Peyer's patch (tissue), 4 donors: ENCODE measurements at regions not wholly inside any gene's neighbourhood (a gene's known extent, or its start where the extent isn't known, plus 50 kb on each side); places are given as distances from the start of the nearest gene placed in this dataset.

ENCODE experiments used
- CTCF ChIP-seq, 6 experiments: fragments of 450-650 bp in 4 of 6; fragments of 200-600 bp in 2 of 6; sonication (generic) in 1 of 6; IDR thresholded peaks; one replicate each; pipeline ENCODE4 v1.5.1; 2017 to 2019; ENCODE audit warnings: antibody characterized with exemption in 6 of 6, mild to moderate bottlenecking in 3 of 6, moderate library complexity in 1 of 6
- POLR2A ChIP-seq, 2 donors: fragments of 450-650 bp; IDR thresholded peaks; one replicate each; pipeline ENCODE4 v1.5.1; 2017; ENCODE audit warnings: antibody characterized with exemption in 2 of 2, mild to moderate bottlenecking in 2 of 2, moderate library complexity in 2 of 2

DNA sequence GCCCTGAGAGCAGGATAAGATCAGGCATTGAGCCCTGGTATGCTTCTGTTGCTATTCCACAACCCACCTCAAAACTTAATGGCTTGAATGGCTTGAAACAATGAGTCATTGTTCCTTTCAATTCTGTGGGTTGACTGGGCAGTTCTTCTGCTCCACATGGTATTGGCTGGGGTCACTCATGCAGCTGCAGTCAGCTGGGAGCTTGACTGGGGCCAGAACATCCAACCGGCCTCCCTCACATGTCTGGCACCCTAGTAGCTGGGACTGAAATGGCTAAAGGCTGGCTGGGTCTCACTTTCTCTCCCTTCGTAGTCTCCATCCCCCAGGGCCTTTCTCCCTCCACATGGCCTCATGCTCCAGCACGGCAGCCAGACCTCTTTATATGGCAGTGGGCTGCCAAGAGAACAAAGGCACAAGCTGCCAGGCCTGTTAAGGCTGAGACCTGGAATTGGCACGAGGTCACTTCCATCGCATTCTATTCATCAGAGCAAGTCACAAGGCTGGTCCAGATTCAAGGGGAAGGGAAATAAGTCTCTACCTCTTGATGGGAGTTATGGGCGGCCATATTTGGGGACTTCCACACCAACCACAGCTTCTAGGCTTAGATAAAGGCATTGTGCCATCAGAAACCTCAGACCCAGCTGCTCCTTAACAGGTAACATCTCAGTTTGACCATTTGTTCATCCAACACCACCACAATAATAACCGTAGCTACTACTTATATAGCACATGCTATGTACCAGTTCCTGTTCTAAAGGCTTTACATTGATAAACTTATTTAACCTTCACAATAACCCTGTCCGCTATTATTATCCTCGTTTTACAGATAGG is 159.7 kb upstream of the ATP6AP2 start:
- TF ChIP-seq CTCF (IDR thresholded peaks at IDR 0.05) (no peak), POLR2A (IDR thresholded peaks at IDR 0.05) (no peak)
